HL-60 (cell line): ENCODE measurements at regions not wholly inside any gene's neighbourhood (a gene's known extent, or its start where the extent isn't known, plus 50 kb on each side); places are given as distances from the start of the nearest gene placed in this dataset.

Experiments
- DNase-seq, 2 experiments: peaks; one replicate each; pipeline ENCODE4 v3.0.0-alpha.2; 2010 to 2020; ENCODE audit warnings: low read depth in 1 of 2, low spot score in 1 of 2
- H3K27ac ChIP-seq: fragments of 250-450 bp; sonication (Bioruptor Pico); replicated peaks from 2 replicates; pipeline ENCODE4 v1.5.1; 2020; ENCODE audit warnings: mild to moderate bottlenecking, moderate library complexity
- H3K27me3 ChIP-seq: fragments of 250-450 bp; sonication (Bioruptor Pico); 2 replicates; pipeline ENCODE4 v1.5.1; 2021; ENCODE audit warnings: mild to moderate bottlenecking, moderate library complexity; ENCODE audit not compliant: insufficient read depth, poor library complexity, severe bottlenecking
- H3K4me3 ChIP-seq: replicated peaks from 2 replicates; pipeline ENCODE4 v1.5.1; 2011; ENCODE audit warnings: mild to moderate bottlenecking, control low read depth, low read length; ENCODE audit not compliant: insufficient read depth
- GABPA ChIP-seq: IDR thresholded peaks from 2 replicates; pipeline ENCODE4 v1.6.1; 2012; ENCODE audit warnings: low read depth
- POLR2AphosphoS5 ChIP-seq: IDR thresholded peaks from 2 replicates; pipeline ENCODE4 v1.6.1; 2012; ENCODE audit warnings: low read depth
- SPI1 ChIP-seq: IDR thresholded peaks from 2 replicates; pipeline ENCODE4 v1.6.1; 2012; ENCODE audit warnings: low read depth, mild to moderate bottlenecking, borderline replicate concordance
- TF ChIP-seq, protein P1 (sequence below): IDR thresholded peaks from one replicate; pipeline ENCODE4 v1.5.1; 2011; ENCODE audit warnings: low read length, control low read depth, inconsistent platforms; ENCODE audit not compliant: insufficient read depth
- TF ChIP-seq, protein P2 (sequence below): IDR thresholded peaks from 2 replicates; pipeline ENCODE4 v1.6.1; 2012; ENCODE audit warnings: low read depth; ENCODE audit not compliant: insufficient replicate concordance

DNA sequence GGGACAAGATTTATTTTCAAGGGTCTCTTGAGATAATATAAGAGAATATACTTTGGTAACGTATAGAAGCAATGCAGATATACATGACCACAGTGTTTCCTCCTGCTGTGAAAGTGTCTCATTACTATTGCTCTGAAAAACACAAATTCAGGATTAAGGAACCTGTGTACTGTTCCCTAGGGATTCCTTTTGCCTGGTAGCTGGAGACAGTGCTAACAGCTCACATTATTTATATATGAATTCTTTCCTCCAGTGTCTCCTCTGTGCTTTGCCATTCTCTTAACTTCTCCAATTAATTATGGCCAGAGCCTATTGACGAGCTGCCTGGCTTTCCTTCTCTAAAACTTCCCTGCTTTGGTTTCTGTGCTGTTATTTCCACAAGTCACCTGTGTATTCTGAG is 235.4 kb downstream of the OTOL1 start:
- DNase-seq, result no peak
- H3K27me3 ChIP-seq, result no peaks in the 10 kb centered on the region
- H3K27ac ChIP-seq, result no peak overlapping the region
- TF ChIP-seq GABPA (no peak), POLR2AphosphoS5 (no peak), SPI1 (no peak)
- TF ChIP-seq, protein P1, sequence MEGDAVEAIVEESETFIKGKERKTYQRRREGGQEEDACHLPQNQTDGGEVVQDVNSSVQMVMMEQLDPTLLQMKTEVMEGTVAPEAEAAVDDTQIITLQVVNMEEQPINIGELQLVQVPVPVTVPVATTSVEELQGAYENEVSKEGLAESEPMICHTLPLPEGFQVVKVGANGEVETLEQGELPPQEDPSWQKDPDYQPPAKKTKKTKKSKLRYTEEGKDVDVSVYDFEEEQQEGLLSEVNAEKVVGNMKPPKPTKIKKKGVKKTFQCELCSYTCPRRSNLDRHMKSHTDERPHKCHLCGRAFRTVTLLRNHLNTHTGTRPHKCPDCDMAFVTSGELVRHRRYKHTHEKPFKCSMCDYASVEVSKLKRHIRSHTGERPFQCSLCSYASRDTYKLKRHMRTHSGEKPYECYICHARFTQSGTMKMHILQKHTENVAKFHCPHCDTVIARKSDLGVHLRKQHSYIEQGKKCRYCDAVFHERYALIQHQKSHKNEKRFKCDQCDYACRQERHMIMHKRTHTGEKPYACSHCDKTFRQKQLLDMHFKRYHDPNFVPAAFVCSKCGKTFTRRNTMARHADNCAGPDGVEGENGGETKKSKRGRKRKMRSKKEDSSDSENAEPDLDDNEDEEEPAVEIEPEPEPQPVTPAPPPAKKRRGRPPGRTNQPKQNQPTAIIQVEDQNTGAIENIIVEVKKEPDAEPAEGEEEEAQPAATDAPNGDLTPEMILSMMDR, result no peak
- TF ChIP-seq, protein P2, sequence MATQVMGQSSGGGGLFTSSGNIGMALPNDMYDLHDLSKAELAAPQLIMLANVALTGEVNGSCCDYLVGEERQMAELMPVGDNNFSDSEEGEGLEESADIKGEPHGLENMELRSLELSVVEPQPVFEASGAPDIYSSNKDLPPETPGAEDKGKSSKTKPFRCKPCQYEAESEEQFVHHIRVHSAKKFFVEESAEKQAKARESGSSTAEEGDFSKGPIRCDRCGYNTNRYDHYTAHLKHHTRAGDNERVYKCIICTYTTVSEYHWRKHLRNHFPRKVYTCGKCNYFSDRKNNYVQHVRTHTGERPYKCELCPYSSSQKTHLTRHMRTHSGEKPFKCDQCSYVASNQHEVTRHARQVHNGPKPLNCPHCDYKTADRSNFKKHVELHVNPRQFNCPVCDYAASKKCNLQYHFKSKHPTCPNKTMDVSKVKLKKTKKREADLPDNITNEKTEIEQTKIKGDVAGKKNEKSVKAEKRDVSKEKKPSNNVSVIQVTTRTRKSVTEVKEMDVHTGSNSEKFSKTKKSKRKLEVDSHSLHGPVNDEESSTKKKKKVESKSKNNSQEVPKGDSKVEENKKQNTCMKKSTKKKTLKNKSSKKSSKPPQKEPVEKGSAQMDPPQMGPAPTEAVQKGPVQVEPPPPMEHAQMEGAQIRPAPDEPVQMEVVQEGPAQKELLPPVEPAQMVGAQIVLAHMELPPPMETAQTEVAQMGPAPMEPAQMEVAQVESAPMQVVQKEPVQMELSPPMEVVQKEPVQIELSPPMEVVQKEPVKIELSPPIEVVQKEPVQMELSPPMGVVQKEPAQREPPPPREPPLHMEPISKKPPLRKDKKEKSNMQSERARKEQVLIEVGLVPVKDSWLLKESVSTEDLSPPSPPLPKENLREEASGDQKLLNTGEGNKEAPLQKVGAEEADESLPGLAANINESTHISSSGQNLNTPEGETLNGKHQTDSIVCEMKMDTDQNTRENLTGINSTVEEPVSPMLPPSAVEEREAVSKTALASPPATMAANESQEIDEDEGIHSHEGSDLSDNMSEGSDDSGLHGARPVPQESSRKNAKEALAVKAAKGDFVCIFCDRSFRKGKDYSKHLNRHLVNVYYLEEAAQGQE, result no peak
- H3K4me3 ChIP-seq, result no peak overlapping the region

DNA sequence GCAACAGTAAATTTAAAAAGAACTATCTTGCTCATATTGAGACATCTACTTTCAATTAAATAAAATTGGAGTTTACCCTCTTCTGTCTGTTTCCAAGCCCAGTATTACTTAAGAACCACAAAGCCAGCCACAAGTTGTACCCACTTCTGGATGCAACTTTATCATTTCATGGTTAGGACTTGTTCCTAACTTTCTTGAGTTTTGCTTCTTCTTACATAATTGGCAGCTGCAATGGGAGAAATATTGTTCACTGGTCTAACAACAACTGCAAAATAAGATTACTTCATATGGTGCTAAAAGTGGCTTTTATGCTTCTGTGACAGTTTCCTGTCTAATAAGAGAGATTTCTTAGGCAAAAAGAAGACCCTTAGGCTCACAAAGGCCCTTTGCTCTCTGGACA is 240.6 kb downstream of the OTOL1 start:
- H3K27ac ChIP-seq, result no peak overlapping the region
- no peaks in the 10 kb centered on the region for H3K27me3 ChIP-seq
- no peak overlapping the region for H3K4me3 ChIP-seq
- no peak for DNase-seq
- no peak for TF ChIP-seq GABPA
- TF ChIP-seq, protein P2, result no peak
- TF ChIP-seq, protein P1, result no peak
- no peak for TF ChIP-seq SPI1
- TF ChIP-seq POLR2AphosphoS5, result no peak

DNA sequence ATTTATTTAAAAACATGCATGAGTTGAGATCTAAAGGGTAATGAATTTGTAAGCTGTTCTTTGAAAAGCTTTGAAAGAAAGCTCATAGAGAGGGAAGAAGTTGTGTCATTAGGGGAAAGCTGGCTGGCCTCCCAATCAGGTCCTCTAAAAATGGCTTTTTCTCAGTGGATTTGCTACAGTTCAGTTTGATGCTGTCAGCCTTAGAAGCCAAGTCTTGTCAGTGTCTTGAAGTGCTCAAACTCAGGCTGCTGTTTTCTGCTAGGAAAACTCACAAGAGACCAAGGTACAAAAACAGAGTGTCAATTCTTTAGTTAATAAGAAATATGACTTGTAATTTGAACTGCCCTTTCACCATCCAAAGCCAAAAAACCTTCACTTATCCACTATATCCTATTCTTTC is 243.8 kb downstream of the OTOL1 start:
- DNase-seq, result no peak
- TF ChIP-seq, protein P1, result no peak
- TF ChIP-seq SPI1, result no peak
- no peak for TF ChIP-seq GABPA
- TF ChIP-seq POLR2AphosphoS5, result no peak
- TF ChIP-seq, protein P2, result no peak
- Histone ChIP-seq H3K27ac (no peak overlapping the region), H3K27me3 (no peaks in the 10 kb centered on the region), H3K4me3 (no peak overlapping the region)
